HG02870 (cell line): ENCODE measurements at regions not wholly inside any gene's neighbourhood (a gene's known extent, or its start where the extent isn't known, plus 50 kb on each side); places are given as distances from the start of the nearest gene placed in this dataset.
"Not testable (repeated sequence)": the region's sequence is repeated elsewhere in the genome, so short reads cannot be mapped to it uniquely, and the experiment has no call there.

Experiments used
- ATAC-seq: cut with Tn5 transposase; IDR thresholded peaks from one replicate; pipeline ENCODE4 v1.9.1; 2021; ENCODE audit warnings: mild to moderate bottlenecking, moderate library complexity; ENCODE audit not compliant: unreplicated experiment

GRCh38 chr6:120553353-120553752, 780.9 kb downstream of the TBC1D32 start:
- ATAC-seq = no peak

- ATAC-seq = no peak
Observed at GRCh38 chr6:120545353-120545752, 788.9 kb downstream of the TBC1D32 start.

- ATAC-seq = no peak
Observed at GRCh38 chr6:120534954-120535353, 799.3 kb downstream of the TBC1D32 start.

- ATAC-seq = no peak
Observed at GRCh38 chr6:120526576-120526975, 807.7 kb downstream of the TBC1D32 start.

DNA sequence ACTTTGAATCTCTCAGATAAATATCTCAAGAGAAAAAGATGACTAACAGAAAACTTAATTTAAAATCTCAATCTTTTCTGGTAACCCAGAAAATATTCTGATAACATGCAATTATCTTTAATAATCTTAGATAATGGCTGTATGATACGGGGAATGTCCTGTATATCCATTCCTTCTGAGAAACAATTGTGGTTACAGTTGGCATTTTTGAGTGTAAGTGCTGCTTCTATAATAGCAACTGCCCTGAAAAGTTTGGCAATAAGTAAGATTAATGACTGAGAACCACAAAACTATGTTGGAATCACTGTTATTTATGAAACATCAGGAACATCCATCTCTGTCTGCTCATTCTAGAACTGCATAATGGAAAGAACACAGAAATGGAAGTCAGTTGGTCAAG, 819.7 kb downstream of the TBC1D32 start:
- no peak for ATAC-seq

GRCh38 chr6:120511712-120512111, 822.6 kb downstream of the TBC1D32 start:
- ATAC-seq = no peak

DNA sequence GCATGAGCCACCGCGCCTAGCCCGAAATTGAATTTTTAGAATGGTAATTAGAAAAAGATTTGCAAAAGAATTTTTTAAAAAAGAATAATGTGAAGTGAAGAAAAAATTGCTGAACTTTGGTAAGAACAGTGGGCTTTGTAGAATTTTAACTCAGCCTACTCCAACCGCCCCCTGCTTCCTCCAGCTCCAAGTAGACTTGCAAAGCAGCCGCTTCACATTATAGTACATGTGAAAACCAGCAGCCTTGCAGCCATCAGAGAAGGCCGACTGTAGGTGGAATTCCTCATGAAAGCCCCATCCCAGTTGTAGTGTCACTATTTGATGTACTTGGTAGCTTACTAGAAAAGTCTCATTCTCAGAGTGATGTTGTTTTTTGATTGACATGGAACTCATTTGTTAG, 835.6 kb downstream of the TBC1D32 start:
- no peak for ATAC-seq

DNA sequence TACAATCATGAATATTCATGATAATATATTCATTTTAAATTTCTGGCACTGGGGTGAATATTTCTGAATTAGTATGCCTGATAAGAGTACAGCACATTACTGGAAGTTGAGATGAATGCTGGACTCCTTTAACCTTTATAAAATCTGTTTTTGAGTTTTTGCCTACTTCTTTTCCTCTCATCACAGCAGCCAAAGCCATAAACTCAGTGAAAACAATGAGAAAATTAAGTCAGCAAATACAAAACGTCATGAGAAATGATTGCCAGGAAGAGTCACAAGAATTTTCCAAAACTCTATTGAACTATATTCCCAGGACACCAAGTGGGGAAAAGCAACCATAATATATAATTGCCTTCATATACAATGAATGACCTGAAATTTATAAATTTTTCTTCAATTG, 837.6 kb downstream of the TBC1D32 start:
- no peak for ATAC-seq

- ATAC-seq = no peak
Observed at GRCh38 chr6:120493505-120493904, 840.8 kb downstream of the TBC1D32 start.

- ATAC-seq = no peak
Observed at GRCh38 chr6:120489941-120490340, 844.3 kb downstream of the TBC1D32 start.

DNA sequence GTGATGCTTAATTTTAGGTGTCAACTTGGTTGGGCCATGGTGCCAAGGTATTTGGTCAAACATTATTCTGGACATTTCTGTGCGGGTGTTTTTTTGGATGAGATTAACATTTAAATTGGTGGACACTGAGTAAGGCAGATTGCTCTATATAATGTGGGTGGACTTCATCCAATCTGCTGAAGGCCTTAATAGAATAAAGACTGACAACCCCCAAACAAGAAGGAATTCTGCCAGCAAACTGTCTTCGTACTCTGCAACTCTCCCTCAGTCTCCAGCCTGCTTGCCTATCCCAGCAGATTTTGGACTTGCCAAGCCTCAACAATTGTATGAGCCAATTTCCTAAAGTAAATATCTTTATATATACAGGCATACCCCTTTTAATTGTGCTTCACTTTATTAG, 850.1 kb downstream of the TBC1D32 start:
- ATAC-seq = no peak

- no peak for ATAC-seq
Observed at GRCh38 chr6:120478650-120479049, 855.6 kb downstream of the TBC1D32 start.

DNA sequence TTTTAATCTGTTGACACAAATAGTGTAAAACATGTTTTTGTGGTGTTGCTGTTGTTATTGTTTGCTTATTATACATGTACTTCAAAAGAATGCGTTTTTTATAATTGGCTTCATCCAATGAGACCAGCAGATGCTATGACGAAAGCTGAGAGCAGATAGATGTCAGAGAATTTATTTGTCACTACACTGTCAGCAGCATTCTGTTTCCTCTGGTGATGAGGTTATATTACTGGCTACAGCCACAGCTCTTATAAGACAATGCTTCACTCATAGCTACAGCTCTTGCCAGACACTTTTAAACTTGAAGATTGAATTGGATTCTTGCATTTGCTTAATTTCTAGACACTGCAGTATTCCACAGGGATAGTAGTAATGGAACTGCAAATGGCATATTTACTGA, 860.5 kb downstream of the TBC1D32 start:
- no peak for ATAC-seq

- no peak for ATAC-seq
Observed at GRCh38 chr6:120468486-120468885, 865.8 kb downstream of the TBC1D32 start.

GRCh38 chr6:120451508-120451907, 882.8 kb downstream of the TBC1D32 start:
- ATAC-seq = no peak

DNA sequence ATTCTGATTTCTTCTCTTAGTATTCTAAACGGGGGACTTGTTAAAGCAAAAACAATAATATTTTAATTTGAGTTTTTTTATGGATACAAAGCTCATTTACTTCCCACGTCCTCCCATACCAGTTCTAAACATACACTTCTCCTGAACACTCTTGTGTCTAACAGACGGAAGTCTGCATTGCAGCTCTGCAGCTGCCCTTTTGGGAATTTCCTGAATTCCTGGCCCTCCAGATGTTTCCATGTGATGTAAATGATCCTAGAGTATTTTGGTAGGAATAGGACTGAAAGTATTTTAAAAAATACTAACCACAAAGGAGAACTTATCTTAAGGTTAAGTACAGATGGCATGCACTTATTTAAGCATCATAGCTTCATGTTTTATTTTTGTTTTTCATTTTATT, 886.7 kb downstream of the TBC1D32 start:
- no peak for ATAC-seq

DNA sequence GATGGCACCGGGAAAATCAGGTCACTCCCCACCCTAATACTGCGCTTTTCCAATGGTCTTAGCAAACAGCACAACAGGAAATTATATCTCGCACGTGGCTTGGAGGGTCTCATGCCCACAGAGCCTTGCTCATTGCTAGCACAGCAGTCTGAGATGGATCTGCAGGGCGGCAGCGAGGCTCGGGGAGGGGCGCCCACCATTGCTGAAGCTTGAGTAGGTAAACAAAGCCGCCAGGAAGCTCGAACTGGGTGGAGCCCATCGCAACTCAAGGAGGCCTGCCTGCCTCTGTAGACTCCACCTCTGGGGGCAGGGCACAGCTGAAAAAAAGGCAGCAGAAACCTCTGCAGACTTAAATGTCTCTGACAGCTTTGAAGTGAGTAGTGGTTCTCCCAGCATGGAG, 901.4 kb downstream of the TBC1D32 start:
- not testable (repeated sequence) for ATAC-seq

- no peak for ATAC-seq
Observed at GRCh38 chr6:120431841-120432240, 902.4 kb downstream of the TBC1D32 start.

- ATAC-seq = no peak
Observed at GRCh38 chr6:120411394-120411793, 922.9 kb downstream of the TBC1D32 start.

GRCh38 chr6:120410586-120410985, 923.7 kb downstream of the TBC1D32 start:
- ATAC-seq = no peak

- no peak for ATAC-seq
Observed at GRCh38 chr6:120407696-120408095, 926.6 kb downstream of the TBC1D32 start.

DNA sequence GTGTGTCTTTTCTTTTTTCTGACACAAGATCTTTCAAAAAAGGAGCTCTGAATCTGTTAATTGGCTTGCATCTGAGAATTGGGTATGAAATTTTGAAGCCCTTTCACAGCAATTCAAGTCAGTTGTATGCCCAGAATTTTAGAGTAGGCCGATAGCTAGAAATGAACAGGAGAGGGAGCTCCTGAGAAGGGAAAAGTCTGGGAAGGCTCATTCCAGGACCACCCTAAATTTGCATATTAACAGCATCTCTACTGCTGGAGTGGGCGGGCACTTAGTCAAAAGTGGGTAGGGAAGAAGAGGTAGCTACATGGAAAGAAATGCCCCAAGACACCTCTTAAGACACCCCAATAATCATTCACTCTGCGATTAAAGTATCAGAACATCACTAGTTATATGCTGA, 928.3 kb downstream of the TBC1D32 start:
- ATAC-seq = no peak

DNA sequence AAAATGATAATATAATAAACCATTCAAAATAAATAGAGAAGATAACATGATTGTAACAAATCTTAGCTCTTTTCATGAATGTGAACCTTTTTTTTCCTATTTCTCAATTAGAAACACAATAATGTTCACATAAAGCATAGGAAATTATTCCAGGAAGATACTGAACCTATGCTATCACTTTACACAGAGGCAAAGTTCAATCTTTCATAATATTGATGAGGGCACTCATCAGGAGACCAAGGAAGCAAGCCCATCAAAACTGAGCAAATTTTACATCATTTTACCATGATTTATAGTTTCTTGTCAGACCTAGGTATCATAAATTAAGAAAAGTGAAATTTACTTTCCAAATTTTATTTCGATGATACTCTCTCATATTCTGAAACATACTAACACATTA, 938.5 kb downstream of the TBC1D32 start:
- ATAC-seq = no peak

DNA sequence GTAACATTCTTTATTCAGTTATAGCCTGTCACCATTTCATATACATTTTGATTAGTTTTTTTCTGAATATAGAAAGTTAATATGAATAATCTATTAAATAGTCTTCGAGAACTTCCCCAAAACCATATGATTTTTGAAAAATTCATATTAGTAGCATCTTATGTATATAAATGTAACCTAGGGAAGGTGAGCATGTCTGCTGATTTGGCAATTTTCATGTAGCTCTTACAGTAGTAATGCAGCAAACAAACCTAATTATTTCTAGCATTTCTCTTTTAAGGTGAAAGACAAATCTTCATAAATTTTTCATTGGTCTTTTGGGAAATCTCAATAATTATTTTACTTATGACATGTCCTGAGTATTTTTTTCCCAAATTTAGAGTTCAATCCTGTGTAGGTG, 939.0 kb downstream of the TBC1D32 start:
- no peak for ATAC-seq
